IMR-90 (cell line): ENCODE measurements at regions not wholly inside any gene's neighbourhood (a gene's known extent, or its start where the extent isn't known, plus 50 kb on each side); places are given as distances from the start of the nearest gene placed in this dataset.

Experiments
- ATAC-seq: fragments of 200-7000 bp; cut with Tn5 transposase; 2 replicates; pipeline ENCODE4 v1.9.1; 2020; ENCODE audit warnings: low read depth, mild to moderate bottlenecking, moderate library complexity
- BruUV-seq: library from RNA; stranded (reverse); fragments of 400-500 nt; replicated peaks from 2 replicates; lab custom pipeline; 2021; lab: Mats Ljungman, UMichigan
- CTCF ChIA-PET: fragments of 300-600 bp; formaldehyde crosslinking; extraction: SDS; loops from one replicate; lab custom pipeline; 2021; ENCODE audit warnings: antibody characterized with exemption; lab: Yijun Ruan, JAX
- POLR2A ChIA-PET: fragments of 300-600 bp; sonication (Branson Sonifier 250); formaldehyde crosslinking; loops from one replicate; lab custom pipeline; 2022; ENCODE audit warnings: antibody characterized with exemption; ENCODE audit not compliant: unreplicated experiment; lab: Charles Lee
- DNase-seq: peaks from one replicate; pipeline ENCODE4 v3.0.0; 2013
- H2AFZ ChIP-seq: replicated peaks from 2 replicates; pipeline ENCODE3; 2013; ENCODE audit warnings: low read length, mild to moderate bottlenecking; ENCODE audit not compliant: poor library complexity
- H2AK5ac ChIP-seq: 2 replicates; pipeline ENCODE4 v1.6.1; 2013; ENCODE audit warnings: low read depth, low read length, inconsistent platforms
- H2AK9ac ChIP-seq: replicated peaks from 2 replicates; pipeline ENCODE3; 2013; ENCODE audit warnings: mild to moderate bottlenecking, low read depth, low read length, moderate library complexity; ENCODE audit not compliant: poor library complexity
- H2BK120ac ChIP-seq: 2 replicates; pipeline ENCODE4 v1.6.1; 2013; ENCODE audit warnings: low read depth, low read length, inconsistent platforms
- H2BK15ac ChIP-seq: 3 replicates; pipeline ENCODE4 v1.6.1; 2013; ENCODE audit warnings: low read depth, low read length, inconsistent platforms
- H2BK20ac ChIP-seq: 2 replicates; pipeline ENCODE4 v1.6.1; 2013; ENCODE audit warnings: low read depth, mild to moderate bottlenecking, inconsistent platforms, low read length, moderate library complexity
- H2BK5ac ChIP-seq: 2 replicates; pipeline ENCODE4 v1.6.1; 2013; ENCODE audit warnings: mild to moderate bottlenecking, low read depth, low read length, inconsistent platforms; ENCODE audit not compliant: poor library complexity, severe bottlenecking
- H3K14ac ChIP-seq: replicated peaks from 2 replicates; pipeline ENCODE4 v1.6.1; 2013; ENCODE audit warnings: low read depth, low read length, inconsistent platforms
- H3K18ac ChIP-seq: 2 replicates; pipeline ENCODE4 v1.6.1; 2013; ENCODE audit warnings: low read depth, low read length, control low read depth
- H3K23ac ChIP-seq: 2 replicates; pipeline ENCODE4 v1.6.1; 2013; ENCODE audit warnings: low read depth, low read length, inconsistent platforms
- H3K27ac ChIP-seq: 2 replicates; pipeline ENCODE4 v1.5.1; 2013; ENCODE audit warnings: mild to moderate bottlenecking, control low read depth, low read length; ENCODE audit not compliant: insufficient read depth
- H3K27me3 ChIP-seq: 2 replicates; pipeline ENCODE4 v1.6.1; 2013; ENCODE audit warnings: low read length; ENCODE audit not compliant: control insufficient read depth, insufficient read depth
- H3K36me3 ChIP-seq: 2 replicates; pipeline ENCODE4 v1.6.1; 2013; ENCODE audit warnings: low read length, mixed read lengths; ENCODE audit not compliant: control insufficient read depth, insufficient read depth
- H3K4ac ChIP-seq: 2 replicates; pipeline ENCODE4 v1.6.1; 2013; ENCODE audit warnings: low read depth, low read length, inconsistent platforms
- H3K4me1 ChIP-seq: 2 replicates; pipeline ENCODE4 v1.6.1; 2013; ENCODE audit warnings: low read length, mixed read lengths; ENCODE audit not compliant: control insufficient read depth, insufficient read depth
- H3K4me2 ChIP-seq: 2 replicates; pipeline ENCODE4 v1.6.1; 2013; ENCODE audit warnings: low read depth, mild to moderate bottlenecking, control low read depth, low read length, moderate library complexity
- H3K4me3 ChIP-seq: 2 replicates; pipeline ENCODE4 v1.5.1; 2013; ENCODE audit warnings: low read depth, mild to moderate bottlenecking, control low read depth, low read length, moderate library complexity; ENCODE audit not compliant: insufficient read depth
- H3K56ac ChIP-seq: 2 replicates; pipeline ENCODE4 v1.6.1; 2013; ENCODE audit warnings: low read length, inconsistent platforms; ENCODE audit not compliant: insufficient read depth; ENCODE audit errors: extremely low read depth
- H3K79me1 ChIP-seq, 2 experiments: 2 replicates each; pipeline ENCODE4 v1.6.1; 2013; ENCODE audit warnings: low read length in 2 of 2, inconsistent platforms in 1 of 2, low read depth in 1 of 2
- H3K9ac ChIP-seq: 2 replicates; pipeline ENCODE4 v1.6.1; 2013; ENCODE audit warnings: low read depth, low read length, control low read depth
- H3K9me1 ChIP-seq: 2 replicates; pipeline ENCODE4 v1.6.1; 2013; ENCODE audit warnings: low read length, inconsistent platforms; ENCODE audit not compliant: insufficient read depth
- H3K9me3 ChIP-seq: 2 replicates; pipeline ENCODE4 v1.6.1; 2013; ENCODE audit warnings: low read length; ENCODE audit not compliant: control insufficient read depth, insufficient read depth
- H4K20me1 ChIP-seq: 2 replicates; pipeline ENCODE4 v1.6.1; 2013; ENCODE audit warnings: low read length, inconsistent platforms; ENCODE audit not compliant: insufficient read depth
- H4K5ac ChIP-seq: 2 replicates; pipeline ENCODE4 v1.6.1; 2013; ENCODE audit warnings: mild to moderate bottlenecking, low read depth, low read length, control low read depth
- H4K8ac ChIP-seq, 2 experiments: 2 replicates each; pipeline ENCODE4 v1.6.1; 2013; ENCODE audit warnings: low read depth in 2 of 2, low read length in 2 of 2, control low read depth in 1 of 2, inconsistent platforms in 1 of 2
- H4K91ac ChIP-seq: 2 replicates; pipeline ENCODE4 v1.6.1; 2013; ENCODE audit warnings: low read depth, low read length, inconsistent platforms; ENCODE audit not compliant: insufficient read depth
- RFX5 ChIP-seq: IDR thresholded peaks from 2 replicates; pipeline ENCODE4 v1.8.0; 2012; ENCODE audit warnings: low read depth, mild to moderate bottlenecking, low read length, moderate library complexity
- WGBS, 2 experiments: methylation state at CpG; one replicate each; pipeline versions ENCODE4 v1.1.5 to v1.1.7; 2013; ENCODE audit warnings: missing lambda C conversion rate in 2 of 2; ENCODE audit not compliant: insufficient read length in 1 of 2; ENCODE audit errors: extremely low coverage in 2 of 2; 5-methylcytosine and 5-hydroxymethylcytosine counted together
- dilution Hi-C: fragments of 300-500 bp; cut with HindIII; formaldehyde crosslinking; loops from one replicate; pipeline ENCODE4 v1.14.3; 2018; ENCODE audit warnings: low sequenced_read_pairs; ENCODE audit not compliant: unreplicated experiment
- in situ Hi-C: fragments of 300-500 bp; cut with MboI; formaldehyde crosslinking; loops from 3 replicates; pipeline ENCODE4 v1.14.3; 2019; ENCODE audit warnings: low sequenced_read_pairs, inconsistent platforms, mixed read lengths
- intact Hi-C: fragments of 100-400 bp; cut with micrococcal nuclease; formaldehyde crosslinking; loops from 2 replicates; pipeline ENCODE4 v1.10.0; 2022
- TF ChIP-seq, protein P1 (sequence below): conservative IDR thresholded peaks from 2 replicates; pipeline ENCODE4 v1.5.1; 2012; ENCODE audit warnings: mild to moderate bottlenecking, low read depth, low read length, improper control_type of control experiment

DNA sequence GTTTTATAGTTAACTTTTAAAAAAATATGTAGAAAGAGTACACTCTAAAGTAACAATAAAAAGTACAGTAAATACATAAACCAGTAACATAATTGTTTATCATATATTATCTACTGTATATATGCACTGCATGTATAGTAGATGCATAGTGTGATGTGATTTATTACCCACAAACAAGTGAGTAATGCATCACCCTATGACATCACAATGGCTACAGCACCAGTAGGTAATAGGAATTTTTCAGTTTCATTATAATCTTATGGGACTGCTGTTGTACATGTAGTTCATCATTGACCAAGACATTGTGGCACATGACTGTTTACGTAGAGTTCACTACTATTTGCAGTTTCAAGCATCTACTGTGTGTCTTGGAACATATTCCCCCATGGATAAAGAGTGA, 1047.2 kb downstream of the ROBO2 start:
- Histone ChIP-seq H3K23ac (no peak overlapping the region), H3K4me2 (no peak overlapping the region), H3K79me1 (no peaks in the 10 kb centered on the region), H3K9me3 (no peaks in the 10 kb centered on the region), H3K56ac (no peak overlapping the region), H4K91ac (no peak overlapping the region), H2BK15ac (no peak overlapping the region), H2BK120ac (no peak overlapping the region), H3K4me3 (no peak overlapping the region), H4K8ac (no peak overlapping the region), H2AK5ac (no peak overlapping the region), H3K27me3 (no peaks in the 10 kb centered on the region), H3K4me1 (no peaks in the 10 kb centered on the region), H3K36me3 (no peaks in the 10 kb centered on the region), H3K9me1 (no peaks in the 10 kb centered on the region), H3K27ac (no peak overlapping the region), H2BK20ac (no peak overlapping the region), H3K9ac (no peak overlapping the region), H4K20me1 (no peaks in the 10 kb centered on the region), H2AFZ (no peak overlapping the region), H2AK9ac (no peak overlapping the region), H3K14ac (no peak overlapping the region), H3K4ac (no peak overlapping the region), H2BK5ac (no peak overlapping the region), H4K5ac (no peak overlapping the region), H3K18ac (no peak overlapping the region)
- intact Hi-C loops: no loop called here
- no CpG with 5 or more reads among the region's 1 CpG for WGBS, 2 experiments
- no peak for TF ChIP-seq RFX5
- TF ChIP-seq, protein P1, sequence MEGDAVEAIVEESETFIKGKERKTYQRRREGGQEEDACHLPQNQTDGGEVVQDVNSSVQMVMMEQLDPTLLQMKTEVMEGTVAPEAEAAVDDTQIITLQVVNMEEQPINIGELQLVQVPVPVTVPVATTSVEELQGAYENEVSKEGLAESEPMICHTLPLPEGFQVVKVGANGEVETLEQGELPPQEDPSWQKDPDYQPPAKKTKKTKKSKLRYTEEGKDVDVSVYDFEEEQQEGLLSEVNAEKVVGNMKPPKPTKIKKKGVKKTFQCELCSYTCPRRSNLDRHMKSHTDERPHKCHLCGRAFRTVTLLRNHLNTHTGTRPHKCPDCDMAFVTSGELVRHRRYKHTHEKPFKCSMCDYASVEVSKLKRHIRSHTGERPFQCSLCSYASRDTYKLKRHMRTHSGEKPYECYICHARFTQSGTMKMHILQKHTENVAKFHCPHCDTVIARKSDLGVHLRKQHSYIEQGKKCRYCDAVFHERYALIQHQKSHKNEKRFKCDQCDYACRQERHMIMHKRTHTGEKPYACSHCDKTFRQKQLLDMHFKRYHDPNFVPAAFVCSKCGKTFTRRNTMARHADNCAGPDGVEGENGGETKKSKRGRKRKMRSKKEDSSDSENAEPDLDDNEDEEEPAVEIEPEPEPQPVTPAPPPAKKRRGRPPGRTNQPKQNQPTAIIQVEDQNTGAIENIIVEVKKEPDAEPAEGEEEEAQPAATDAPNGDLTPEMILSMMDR: no peak
- dilution Hi-C loops: no loop called here
- no TSS peak for BruUV-seq
- in situ Hi-C loops: no loop called here
- DNase-seq (no peak), ATAC-seq (no peak)
- ChIA-PET CTCF (interaction anchor here (0.7 kb wide), 1 partner anchor 195 kb away, joined by 3 read pairs; no protein-coding TSS in a partner anchor), POLR2A (no interaction called here)
